ENCODE measurements at regions not wholly inside any gene's neighbourhood (a gene's known extent, or its start where the extent isn't known, plus 50 kb on each side); places are given as distances from the start of the nearest gene placed in this dataset.

GRCh38 chr14:101088395-101088667 is 184.8 kb upstream of the RTL1 start (continued):
- TF ChIP-seq GRHL1 (CRISPR knock-in tag; conservative IDR thresholded peaks at IDR 0.05) (no peak), NFE2L2 (IDR thresholded peaks at IDR 0.05; ENCODE audit: low read length) (no peak), SP4 (CRISPR knock-in tag; IDR thresholded peaks at IDR 0.05) (no peak), ZNF563 (CRISPR knock-in tag; IDR thresholded peaks at IDR 0.05) (no peak)

- no peak for FAIRE-seq
- H3K9me3 ChIP-seq (ENCODE audit: low read length) = no peaks in the 10 kb centered on the region
- BruUV-seq (replicated peaks) = no TSS peak
- H2AFZ ChIP-seq (ENCODE audit: low read length) = no peak overlapping the region
- no peaks in the 10 kb centered on the region for H3K36me3 ChIP-seq (replicated peaks in 1 of 2; ENCODE audit: control insufficient read depth in 1 of 2, insufficient read depth in 2 of 2, low read length in 2 of 2)
- CTCF ChIA-PET (ENCODE audit: low intra/inter-chr PET ratio, low total read pairs) = no interaction called here
- H3K4me1 ChIP-seq (ENCODE audit: insufficient read depth, low read length) = no peaks in the 10 kb centered on the region
- H4K20me1 ChIP-seq (ENCODE audit: insufficient read depth, low read length) = no peaks in the 10 kb centered on the region
- H3K27me3 ChIP-seq (ENCODE audit: control insufficient read depth in 1 of 2, insufficient read depth in 2 of 2, low read length in 2 of 2) = peaks cover 2 to 28% of the 10 kb centered on the region in 2 experiments; a peak in 4 of 5 replicates
- H3K4me2 ChIP-seq (ENCODE audit: low read depth, low read length) = no peak overlapping the region
- no peak overlapping the region for H3K4me3 ChIP-seq (replicated peaks in 1 of 3; ENCODE audit: insufficient read depth in 1 of 3, low read depth in 2 of 3, low read length in 3 of 3)
- intact Hi-C loops (cut with micrococcal nuclease; ENCODE audit: unreplicated experiment) (no loop called here), in situ Hi-C loops (cut with HindIII; ENCODE audit: extremely low pct_ligation_motif_present, low pct_unique_long_range_greater_than_20kb) (no loop called here)
- H3K27ac ChIP-seq (ENCODE audit: extremely low read length, insufficient read depth, low read length) = no peak overlapping the region
- no peaks in the 10 kb centered on the region for H3K79me2 ChIP-seq (ENCODE audit: insufficient read depth, low read length)
- H3K9ac ChIP-seq (ENCODE audit: insufficient read depth, low read depth, low read length) = no peak overlapping the region
- 30% methylated on average over 3 of the region's 3 CpGs for WGBS (ENCODE audit: low lambda C conversion rate)
- no peak for DNase-seq (ENCODE audit: low spot score)
- no peak for ATAC-seq
- POLR2A ChIA-PET = no interaction called here
- TF ChIP-seq, protein P1, sequence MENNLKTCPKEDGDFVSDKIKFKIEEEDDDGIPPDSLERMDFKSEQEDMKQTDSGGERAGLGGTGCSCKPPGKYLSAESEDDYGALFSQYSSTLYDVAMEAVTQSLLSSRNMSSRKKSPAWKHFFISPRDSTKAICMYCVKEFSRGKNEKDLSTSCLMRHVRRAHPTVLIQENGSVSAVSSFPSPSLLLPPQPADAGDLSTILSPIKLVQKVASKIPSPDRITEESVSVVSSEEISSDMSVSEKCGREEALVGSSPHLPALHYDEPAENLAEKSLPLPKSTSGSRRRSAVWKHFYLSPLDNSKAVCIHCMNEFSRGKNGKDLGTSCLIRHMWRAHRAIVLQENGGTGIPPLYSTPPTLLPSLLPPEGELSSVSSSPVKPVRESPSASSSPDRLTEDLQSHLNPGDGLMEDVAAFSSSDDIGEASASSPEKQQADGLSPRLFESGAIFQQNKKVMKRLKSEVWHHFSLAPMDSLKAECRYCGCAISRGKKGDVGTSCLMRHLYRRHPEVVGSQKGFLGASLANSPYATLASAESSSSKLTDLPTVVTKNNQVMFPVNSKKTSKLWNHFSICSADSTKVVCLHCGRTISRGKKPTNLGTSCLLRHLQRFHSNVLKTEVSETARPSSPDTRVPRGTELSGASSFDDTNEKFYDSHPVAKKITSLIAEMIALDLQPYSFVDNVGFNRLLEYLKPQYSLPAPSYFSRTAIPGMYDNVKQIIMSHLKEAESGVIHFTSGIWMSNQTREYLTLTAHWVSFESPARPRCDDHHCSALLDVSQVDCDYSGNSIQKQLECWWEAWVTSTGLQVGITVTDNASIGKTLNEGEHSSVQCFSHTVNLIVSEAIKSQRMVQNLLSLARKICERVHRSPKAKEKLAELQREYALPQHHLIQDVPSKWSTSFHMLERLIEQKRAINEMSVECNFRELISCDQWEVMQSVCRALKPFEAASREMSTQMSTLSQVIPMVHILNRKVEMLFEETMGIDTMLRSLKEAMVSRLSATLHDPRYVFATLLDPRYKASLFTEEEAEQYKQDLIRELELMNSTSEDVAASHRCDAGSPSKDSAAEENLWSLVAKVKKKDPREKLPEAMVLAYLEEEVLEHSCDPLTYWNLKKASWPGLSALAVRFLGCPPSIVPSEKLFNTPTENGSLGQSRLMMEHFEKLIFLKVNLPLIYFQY (CRISPR knock-in tag; IDR thresholded peaks at IDR 0.05; ENCODE audit: borderline replicate concordance) = no peak
- TF ChIP-seq ZNF253 (CRISPR knock-in tag; IDR thresholded peaks at IDR 0.05; ENCODE audit: borderline replicate concordance) (no peak), SPEN (CRISPR knock-in tag; IDR thresholded peaks at IDR 0.05; ENCODE audit: low read depth) (no peak), FOXK1 (CRISPR knock-in tag; IDR thresholded peaks at IDR 0.05; ENCODE audit: borderline replicate concordance, low read depth) (no peak), ZNF501 (CRISPR knock-in tag; IDR thresholded peaks at IDR 0.05) (no peak), SMARCE1 (IDR thresholded peaks at IDR 0.05; ENCODE audit: borderline replicate concordance) (no peak), ZNF747 (CRISPR knock-in tag; IDR thresholded peaks at IDR 0.05; ENCODE audit: borderline replicate concordance) (no peak), STAT5B (CRISPR knock-in tag; IDR thresholded peaks at IDR 0.05) (no peak), SRY (CRISPR knock-in tag; IDR thresholded peaks at IDR 0.05) (no peak)
- TF ChIP-seq, protein P2, sequence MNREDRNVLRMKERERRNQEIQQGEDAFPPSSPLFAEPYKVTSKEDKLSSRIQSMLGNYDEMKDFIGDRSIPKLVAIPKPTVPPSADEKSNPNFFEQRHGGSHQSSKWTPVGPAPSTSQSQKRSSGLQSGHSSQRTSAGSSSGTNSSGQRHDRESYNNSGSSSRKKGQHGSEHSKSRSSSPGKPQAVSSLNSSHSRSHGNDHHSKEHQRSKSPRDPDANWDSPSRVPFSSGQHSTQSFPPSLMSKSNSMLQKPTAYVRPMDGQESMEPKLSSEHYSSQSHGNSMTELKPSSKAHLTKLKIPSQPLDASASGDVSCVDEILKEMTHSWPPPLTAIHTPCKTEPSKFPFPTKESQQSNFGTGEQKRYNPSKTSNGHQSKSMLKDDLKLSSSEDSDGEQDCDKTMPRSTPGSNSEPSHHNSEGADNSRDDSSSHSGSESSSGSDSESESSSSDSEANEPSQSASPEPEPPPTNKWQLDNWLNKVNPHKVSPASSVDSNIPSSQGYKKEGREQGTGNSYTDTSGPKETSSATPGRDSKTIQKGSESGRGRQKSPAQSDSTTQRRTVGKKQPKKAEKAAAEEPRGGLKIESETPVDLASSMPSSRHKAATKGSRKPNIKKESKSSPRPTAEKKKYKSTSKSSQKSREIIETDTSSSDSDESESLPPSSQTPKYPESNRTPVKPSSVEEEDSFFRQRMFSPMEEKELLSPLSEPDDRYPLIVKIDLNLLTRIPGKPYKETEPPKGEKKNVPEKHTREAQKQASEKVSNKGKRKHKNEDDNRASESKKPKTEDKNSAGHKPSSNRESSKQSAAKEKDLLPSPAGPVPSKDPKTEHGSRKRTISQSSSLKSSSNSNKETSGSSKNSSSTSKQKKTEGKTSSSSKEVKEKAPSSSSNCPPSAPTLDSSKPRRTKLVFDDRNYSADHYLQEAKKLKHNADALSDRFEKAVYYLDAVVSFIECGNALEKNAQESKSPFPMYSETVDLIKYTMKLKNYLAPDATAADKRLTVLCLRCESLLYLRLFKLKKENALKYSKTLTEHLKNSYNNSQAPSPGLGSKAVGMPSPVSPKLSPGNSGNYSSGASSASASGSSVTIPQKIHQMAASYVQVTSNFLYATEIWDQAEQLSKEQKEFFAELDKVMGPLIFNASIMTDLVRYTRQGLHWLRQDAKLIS (CRISPR knock-in tag; IDR thresholded peaks at IDR 0.05) = no peak
- TF ChIP-seq, protein P3, sequence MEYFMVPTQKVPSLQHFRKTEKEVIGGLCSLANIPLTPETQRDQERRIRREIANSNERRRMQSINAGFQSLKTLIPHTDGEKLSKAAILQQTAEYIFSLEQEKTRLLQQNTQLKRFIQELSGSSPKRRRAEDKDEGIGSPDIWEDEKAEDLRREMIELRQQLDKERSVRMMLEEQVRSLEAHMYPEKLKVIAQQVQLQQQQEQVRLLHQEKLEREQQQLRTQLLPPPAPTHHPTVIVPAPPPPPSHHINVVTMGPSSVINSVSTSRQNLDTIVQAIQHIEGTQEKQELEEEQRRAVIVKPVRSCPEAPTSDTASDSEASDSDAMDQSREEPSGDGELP (IDR thresholded peaks at IDR 0.05; ENCODE audit: borderline replicate concordance, low read depth) = no peak
Observed at GRCh38 chr14:101088714-101089113, 185.2 kb upstream of the RTL1 start.
